Mesodermal cell (in vitro differentiated cells): ENCODE measurements at regions not wholly inside any gene's neighbourhood (a gene's known extent, or its start where the extent isn't known, plus 50 kb on each side); places are given as distances from the start of the nearest gene placed in this dataset.

Experiments used
- H3K27ac ChIP-seq: 2 replicates; pipeline ENCODE4 v1.7.0; 2013; ENCODE audit warnings: mild to moderate bottlenecking, low read depth, low read length, moderate library complexity; ENCODE audit not compliant: severe bottlenecking
- H3K36me3 ChIP-seq: 2 replicates; pipeline ENCODE4 v1.7.1; 2013; ENCODE audit warnings: mild to moderate bottlenecking, low read length, moderate library complexity; ENCODE audit not compliant: control insufficient read depth, insufficient read depth
- H3K4me1 ChIP-seq: one replicate; pipeline ENCODE4 v1.7.1; 2013; ENCODE audit warnings: mild to moderate bottlenecking, low read length; ENCODE audit not compliant: insufficient read depth, control insufficient read depth, poor library complexity, severe bottlenecking
- H3K4me3 ChIP-seq: 2 replicates; pipeline ENCODE4 v1.7.0; 2013; ENCODE audit warnings: low read length, control low read depth, mild to moderate bottlenecking; ENCODE audit not compliant: insufficient read depth, poor library complexity, severe bottlenecking; ENCODE audit errors: extremely low read depth
- H3K9me3 ChIP-seq: 2 replicates; pipeline ENCODE4 v1.7.1; 2013; ENCODE audit warnings: mild to moderate bottlenecking, low read length, moderate library complexity; ENCODE audit not compliant: control insufficient read depth
- WGBS, 2 experiments: methylation state at CpG; one replicate each; pipeline ENCODE4 v1.1.5; 2013; ENCODE audit warnings: missing lambda C conversion rate in 2 of 2; ENCODE audit not compliant: insufficient coverage in 2 of 2; 5-methylcytosine and 5-hydroxymethylcytosine counted together

- Histone ChIP-seq H3K4me3 (no peak overlapping the region), H3K36me3 (no peaks in the 10 kb centered on the region), H3K27ac (no peak overlapping the region), H3K4me1 (no peaks in the 10 kb centered on the region), H3K9me3 (no peaks in the 10 kb centered on the region)
- WGBS, 2 experiments: 82 to 94% methylated on average over 3 of the region's 3 CpGs
These were observed 422.7 kb upstream of the SYT1 start for GRCh38 chr12:78441737-78442453.

GRCh38 chr12:78442454-78442801 lies 422.1 kb upstream of the SYT1 start:
- Histone ChIP-seq H3K27ac (no peak overlapping the region), H3K4me1 (no peaks in the 10 kb centered on the region), H3K4me3 (no peak overlapping the region), H3K9me3 (no peaks in the 10 kb centered on the region), H3K36me3 (no peaks in the 10 kb centered on the region)
- no CpG with 5 or more reads among the region's 1 CpG for WGBS, 2 experiments

GRCh38 chr12:78446555-78446954 lies 418.0 kb upstream of the SYT1 start:
- Histone ChIP-seq H3K36me3 (no peaks in the 10 kb centered on the region), H3K4me3 (no peak overlapping the region), H3K9me3 (no peaks in the 10 kb centered on the region), H3K27ac (no peak overlapping the region), H3K4me1 (no peaks in the 10 kb centered on the region)
- WGBS, 2 experiments: 100% methylated on average over 1 of the region's 2 CpGs

GRCh38 chr12:78447373-78447772 lies 417.2 kb upstream of the SYT1 start:
- Histone ChIP-seq H3K9me3 (no peaks in the 10 kb centered on the region), H3K36me3 (no peaks in the 10 kb centered on the region), H3K4me1 (no peaks in the 10 kb centered on the region), H3K27ac (no peak overlapping the region), H3K4me3 (no peak overlapping the region)
- WGBS, 2 experiments: 86% methylated on average over 1 of the region's 1 CpG

- no CpG with 5 or more reads among the region's 2 CpGs for WGBS, 2 experiments
- Histone ChIP-seq H3K4me1 (no peaks in the 10 kb centered on the region), H3K4me3 (no peak overlapping the region), H3K27ac (no peak overlapping the region), H3K9me3 (no peaks in the 10 kb centered on the region), H3K36me3 (no peaks in the 10 kb centered on the region)
These were observed 415.9 kb upstream of the SYT1 start for GRCh38 chr12:78448692-78449091.

- no peak overlapping the region for H3K4me3 ChIP-seq
- no peaks in the 10 kb centered on the region for H3K36me3 ChIP-seq
- H3K9me3 ChIP-seq: no peaks in the 10 kb centered on the region
- H3K27ac ChIP-seq: no peak overlapping the region
- peaks cover 5% of the 10 kb centered on the region for H3K4me1 ChIP-seq
- 100% methylated on average over 1 of the region's 1 CpG; no CpG with 5 or more reads in 1 of the 2 experiments for WGBS, 2 experiments
These were observed 408.6 kb upstream of the SYT1 start for GRCh38 chr12:78455991-78456390.

GRCh38 chr12:78457938-78458337 lies 406.6 kb upstream of the SYT1 start:
- H3K27ac ChIP-seq: peak overlapping the region; percentile 41
- no peaks in the 10 kb centered on the region for H3K36me3 ChIP-seq
- H3K4me3 ChIP-seq: no peak overlapping the region
- peaks cover 5% of the 10 kb centered on the region for H3K4me1 ChIP-seq
- WGBS, 2 experiments: 83 to 89% methylated on average over 1 of the region's 1 CpG
- no peaks in the 10 kb centered on the region for H3K9me3 ChIP-seq

- H3K4me3 ChIP-seq: no peak overlapping the region
- H3K9me3 ChIP-seq: no peaks in the 10 kb centered on the region
- no peaks in the 10 kb centered on the region for H3K36me3 ChIP-seq
- H3K4me1 ChIP-seq: no peaks in the 10 kb centered on the region
- no peak overlapping the region for H3K27ac ChIP-seq
- 84 to 96% methylated on average over 3 of the region's 3 CpGs for WGBS, 2 experiments
These were observed 394.0 kb upstream of the SYT1 start for GRCh38 chr12:78470354-78471195.

- Histone ChIP-seq H3K9me3 (no peaks in the 10 kb centered on the region), H3K4me1 (peaks cover 6% of the 10 kb centered on the region), H3K4me3 (no peak overlapping the region), H3K36me3 (no peaks in the 10 kb centered on the region), H3K27ac (no peak overlapping the region)
- 88% methylated on average over 2 of the region's 2 CpGs; no CpG with 5 or more reads in 1 of the 2 experiments for WGBS, 2 experiments
These were observed 391.4 kb upstream of the SYT1 start for GRCh38 chr12:78473136-78473535.

GRCh38 chr12:78473561-78473960 lies 391.0 kb upstream of the SYT1 start:
- H3K4me3 ChIP-seq: no peak overlapping the region
- 70 to 100% methylated on average over 2 to 3 of the region's 4 CpGs for WGBS, 2 experiments
- H3K9me3 ChIP-seq: peaks cover 3% of the 10 kb centered on the region
- no peak overlapping the region for H3K27ac ChIP-seq
- no peaks in the 10 kb centered on the region for H3K36me3 ChIP-seq
- peaks cover 6% of the 10 kb centered on the region for H3K4me1 ChIP-seq
